ENCODE measurements at regions not wholly inside any gene's neighbourhood (a gene's known extent, or its start where the extent isn't known, plus 50 kb on each side); places are given as distances from the start of the nearest gene placed in this dataset.
A peak's percentile ranks its signal among the peaks of the same experiment; 100 is the strongest.

DNA sequence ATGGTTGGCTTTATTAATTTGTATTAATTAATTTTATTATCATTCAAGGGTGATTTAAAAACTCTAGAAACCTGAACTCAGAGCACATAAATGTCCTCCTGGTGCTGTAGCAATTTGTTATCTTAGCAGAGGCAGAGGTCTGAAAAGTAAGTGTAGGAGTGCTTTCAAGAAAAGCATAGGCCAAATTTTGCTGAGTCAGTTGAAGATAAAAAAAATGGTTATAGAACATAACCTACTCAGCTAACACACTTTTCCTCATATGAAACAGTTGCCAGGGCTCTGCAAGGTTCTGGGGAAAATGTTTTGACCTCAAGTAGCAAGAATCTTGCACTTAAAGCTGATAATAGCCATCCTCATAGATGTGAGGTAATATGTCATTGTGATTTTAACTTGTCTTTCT, 53.5 kb upstream of the CHODL start:
- no peak for DNase-seq

DNA sequence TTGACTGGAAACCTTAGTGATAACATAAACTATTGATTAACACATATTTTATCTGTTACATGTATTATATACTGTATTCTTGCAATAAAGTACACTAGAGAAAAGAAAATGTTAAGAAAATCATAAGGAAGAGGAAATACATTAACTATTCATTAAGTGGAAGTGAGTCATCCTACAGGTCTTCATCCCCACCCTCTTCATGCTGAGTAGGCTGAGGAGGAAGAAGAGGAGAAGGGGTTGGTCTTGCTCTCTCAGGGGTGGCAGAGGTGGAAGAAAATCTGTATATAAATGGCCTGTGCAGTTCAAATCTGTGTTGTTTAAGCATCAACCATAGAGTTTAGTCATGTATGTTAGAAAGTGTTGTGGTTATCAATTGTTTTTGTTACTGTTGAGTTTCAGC, 66.1 kb upstream of the CHODL start:
- DNase-seq = no peak

DNA sequence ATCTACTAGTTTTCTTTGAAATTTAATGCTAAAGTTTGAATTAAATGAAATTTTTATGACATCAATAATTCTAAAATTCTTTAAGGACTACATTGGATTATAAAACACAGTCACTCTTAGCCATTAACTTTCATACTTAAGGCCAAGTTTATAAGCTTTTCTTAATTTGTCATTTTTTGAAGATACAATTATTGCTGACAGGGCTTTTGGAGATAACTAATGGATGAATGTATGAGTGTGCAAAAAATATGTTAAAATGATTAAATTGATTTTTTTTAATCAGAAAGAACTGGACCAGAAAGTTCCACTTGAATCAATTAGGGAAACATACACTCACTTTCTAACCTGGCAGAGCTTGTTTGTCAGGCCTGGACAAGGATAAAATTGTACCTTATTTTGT, 70.3 kb upstream of the CHODL start:
- DNase-seq = no peak

DNA sequence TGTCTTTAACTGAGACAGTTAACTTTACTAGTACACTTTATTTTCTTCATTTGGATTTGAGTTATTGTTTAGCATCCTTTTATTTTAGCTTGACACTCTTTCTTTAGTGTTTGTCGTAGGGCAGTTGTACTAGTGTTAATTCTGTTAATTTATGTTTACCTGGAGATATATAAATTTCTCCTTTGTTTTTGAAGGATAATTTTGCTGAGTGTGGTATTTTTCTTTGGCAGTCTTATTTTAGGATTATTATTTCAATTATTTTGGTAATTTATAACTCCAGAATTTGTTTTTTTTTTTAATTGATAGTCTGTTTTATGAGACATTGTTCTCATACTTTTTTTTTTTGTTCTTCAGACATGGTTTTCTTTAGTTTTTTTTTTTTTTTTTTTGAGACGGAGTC, 73.8 kb upstream of the CHODL start:
- DNase-seq = no peak

DNA sequence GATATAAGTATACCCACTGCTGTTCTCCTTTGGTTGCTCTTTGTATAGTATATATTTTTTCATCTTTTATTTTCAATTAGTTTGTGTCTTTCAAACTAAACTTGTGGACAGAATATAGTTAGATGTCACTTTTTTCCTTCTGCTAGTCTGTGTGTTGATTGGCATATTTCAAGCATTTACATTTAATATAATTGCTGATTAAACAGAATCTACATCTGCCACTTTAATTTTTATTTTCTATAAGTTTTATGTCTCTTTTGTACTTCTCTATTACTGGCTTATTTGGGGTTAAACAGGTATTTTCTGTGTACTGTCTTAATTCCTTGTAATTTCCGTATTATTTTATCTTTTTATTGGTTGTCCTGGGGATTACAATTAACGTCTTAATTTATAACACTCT, 74.4 kb upstream of the CHODL start:
- no peak for DNase-seq

DNA sequence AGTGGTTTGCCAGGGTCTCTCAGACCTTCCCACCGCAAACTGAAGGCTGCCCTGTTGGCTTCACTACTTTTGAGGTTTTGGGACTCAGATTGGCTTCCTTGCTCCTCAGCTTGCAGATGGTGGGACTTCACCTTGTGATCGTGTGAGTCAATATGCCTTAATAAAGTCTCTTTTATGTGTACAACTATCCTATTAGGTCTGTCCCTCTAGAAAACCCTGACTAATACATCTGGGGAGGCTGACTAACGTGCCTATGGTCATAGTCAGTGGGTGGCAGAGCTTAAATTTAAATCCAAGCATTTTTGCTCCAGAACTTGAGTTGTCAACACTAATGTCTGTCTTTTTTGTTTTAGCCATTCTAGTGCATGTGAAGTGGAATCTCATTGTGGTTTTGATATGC, 76.5 kb upstream of the CHODL start:
- DNase-seq = no peak

DNA sequence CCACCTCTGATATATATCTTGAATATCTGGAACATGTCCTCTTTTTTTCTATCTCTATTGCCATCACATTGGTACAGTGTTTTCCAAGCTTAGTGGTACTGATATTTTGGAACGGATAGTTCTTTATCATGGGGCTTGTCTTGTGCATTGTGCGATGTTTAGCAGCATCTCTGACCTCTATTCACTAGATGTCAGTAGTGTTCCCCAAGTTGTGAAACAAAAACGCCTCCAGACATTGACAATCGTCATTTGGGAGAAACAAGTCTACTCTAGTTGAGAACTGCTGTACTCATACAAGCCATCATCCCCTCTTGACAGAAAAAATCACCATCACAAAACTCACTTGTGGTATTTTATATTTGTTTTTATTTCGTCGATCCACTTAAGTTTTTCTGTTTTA, 79.7 kb upstream of the CHODL start:
- DNase-seq = no peak

DNA sequence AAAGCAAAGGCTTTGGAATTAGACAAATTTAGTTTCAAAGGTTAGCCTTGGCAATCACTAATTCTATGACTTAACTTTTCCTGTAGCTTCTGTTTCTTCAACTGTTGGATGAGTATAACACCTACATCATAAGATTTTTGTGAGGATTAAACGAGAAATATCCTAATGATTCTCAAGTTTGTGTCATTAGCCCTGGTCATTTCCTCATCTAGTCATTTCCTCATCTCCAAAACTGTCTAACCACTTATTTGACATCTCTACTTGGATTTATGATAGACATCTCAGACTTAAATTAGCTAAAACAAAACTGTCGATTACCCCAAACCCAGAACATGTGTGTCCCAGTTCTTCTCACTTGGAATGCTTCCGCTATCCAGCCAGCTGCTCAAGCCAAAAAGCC, 80.2 kb upstream of the CHODL start:
- no peak for DNase-seq

DNA sequence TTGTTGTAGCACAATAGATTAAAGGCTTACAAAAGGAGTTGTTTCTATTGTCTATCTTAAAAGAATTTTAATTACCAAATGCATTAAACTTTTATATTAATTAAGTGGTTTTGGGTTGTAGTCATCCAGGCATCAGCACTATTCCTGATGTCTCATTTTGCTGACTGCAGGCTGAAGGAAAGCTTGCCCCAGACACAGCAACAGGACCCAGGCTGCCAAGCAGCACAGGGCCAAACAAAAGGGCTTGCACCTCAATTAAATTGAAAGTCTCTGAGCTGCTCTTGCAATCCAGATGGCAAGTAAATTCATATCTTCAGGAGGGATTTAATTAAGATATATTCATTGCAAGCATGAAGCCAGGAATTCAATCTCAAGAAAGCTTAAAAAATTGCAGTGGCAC, 80.7 kb upstream of the CHODL start:
- DNase-seq = no peak

DNA sequence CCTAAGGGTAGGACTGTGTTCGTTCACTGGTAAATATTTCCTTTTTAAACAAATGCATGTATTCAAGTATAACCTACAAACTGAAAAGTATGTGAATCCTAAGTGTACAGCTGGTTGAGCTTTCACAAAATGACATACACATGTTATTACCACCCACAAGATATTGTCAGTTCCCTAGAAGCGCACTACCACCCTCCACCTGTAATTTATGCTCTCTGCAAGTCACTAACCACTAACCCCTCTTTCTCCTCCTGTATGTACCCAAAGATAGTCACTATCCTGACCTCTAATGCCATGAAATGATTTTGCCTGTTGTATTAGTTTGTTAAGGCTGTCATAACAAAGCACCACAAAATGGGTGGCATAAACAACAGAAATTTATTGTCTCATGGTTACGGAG, 82.8 kb upstream of the CHODL start:
- DNase-seq = peak; percentile 2

DNA sequence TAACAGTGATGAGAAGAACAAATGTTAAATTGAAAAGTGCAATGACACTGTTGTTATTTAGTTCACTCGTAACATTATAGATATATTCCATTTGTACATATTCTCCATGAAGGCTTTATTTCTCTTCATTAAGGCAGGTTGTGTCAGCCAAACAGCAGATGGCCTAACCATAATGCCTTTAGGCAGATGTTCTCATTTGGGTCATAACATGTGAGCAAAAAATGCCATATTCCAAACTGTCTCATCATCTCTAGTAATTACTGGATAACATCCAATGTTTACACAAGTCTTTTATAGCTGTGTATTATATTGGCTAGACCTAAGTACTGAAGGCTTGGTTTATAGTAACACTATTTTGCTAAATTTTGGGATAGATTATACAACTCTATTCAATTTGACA, 87.2 kb upstream of the CHODL start:
- DNase-seq = peak; percentile 61

DNA sequence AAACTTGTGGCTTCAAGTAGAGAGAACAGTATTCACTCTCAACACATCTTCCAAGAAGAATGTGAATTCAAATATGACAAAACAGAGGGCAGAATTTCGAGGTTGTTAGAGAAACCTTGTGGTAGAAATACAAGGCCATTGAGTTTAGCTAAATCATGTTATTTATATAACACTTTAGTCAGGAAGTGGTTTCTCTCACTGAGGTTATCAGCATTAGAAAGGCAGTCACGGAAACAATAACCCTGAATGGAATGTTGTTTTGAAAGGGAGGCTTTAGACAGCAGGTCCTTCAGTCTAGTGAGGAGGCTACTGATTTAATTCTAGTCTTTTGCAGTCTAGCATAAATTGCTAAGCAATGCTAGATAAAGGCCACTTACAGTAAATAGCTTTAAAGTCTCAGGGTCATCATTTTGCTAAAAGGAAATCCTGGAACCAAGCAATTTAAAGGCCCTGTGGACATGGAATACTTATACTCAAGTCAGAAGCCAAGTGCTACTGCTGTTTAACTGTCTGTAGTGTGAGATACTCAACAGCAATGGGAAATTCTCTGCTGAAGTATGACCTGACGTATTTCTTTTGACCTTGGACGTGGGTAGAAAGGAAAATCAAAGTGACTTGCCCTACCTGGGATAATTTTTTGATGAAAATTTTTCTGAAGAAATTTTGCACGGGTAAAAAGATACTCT, 89.0 kb upstream of the CHODL start:
- no peak for DNase-seq

DNA sequence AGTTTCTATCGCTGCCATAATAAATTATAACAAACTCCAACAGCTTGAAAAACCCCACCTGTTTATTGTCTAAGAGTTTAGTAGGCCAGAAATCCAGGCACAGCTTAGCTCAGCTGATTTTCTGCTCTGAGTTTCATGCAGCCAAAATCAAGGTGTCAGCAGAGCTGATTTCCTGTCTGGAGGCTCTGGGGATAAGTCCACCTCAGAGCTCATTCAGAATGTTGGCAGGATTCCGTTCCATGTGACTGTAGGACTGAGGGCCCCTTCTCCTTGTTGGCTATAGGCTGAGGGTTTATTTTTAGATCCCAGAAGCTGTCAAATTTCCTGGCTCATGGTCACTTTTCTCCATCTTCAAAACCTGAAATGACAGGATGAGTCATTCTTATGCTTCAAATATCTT, 91.6 kb upstream of the CHODL start:
- no peak for DNase-seq

DNA sequence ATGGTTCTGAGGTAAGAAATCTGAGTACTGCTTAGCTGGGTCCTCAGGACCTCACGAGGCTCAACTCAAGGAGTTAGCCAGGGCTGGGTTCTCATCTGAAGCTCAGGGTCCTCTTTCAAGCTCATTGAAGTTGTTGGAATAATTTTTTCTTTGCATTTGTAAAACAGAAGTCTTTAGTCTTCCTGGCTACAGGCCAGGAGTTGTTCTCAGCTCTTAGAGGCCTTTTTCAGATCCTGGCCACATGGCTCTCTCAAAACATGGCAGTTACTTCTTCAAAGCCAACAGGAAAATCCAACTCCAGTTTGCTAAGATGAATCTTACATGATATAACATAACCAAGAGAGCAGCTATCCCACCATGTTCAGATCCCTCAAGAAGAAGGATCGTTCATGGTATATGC, 92.3 kb upstream of the CHODL start:
- no peak for DNase-seq

DNA sequence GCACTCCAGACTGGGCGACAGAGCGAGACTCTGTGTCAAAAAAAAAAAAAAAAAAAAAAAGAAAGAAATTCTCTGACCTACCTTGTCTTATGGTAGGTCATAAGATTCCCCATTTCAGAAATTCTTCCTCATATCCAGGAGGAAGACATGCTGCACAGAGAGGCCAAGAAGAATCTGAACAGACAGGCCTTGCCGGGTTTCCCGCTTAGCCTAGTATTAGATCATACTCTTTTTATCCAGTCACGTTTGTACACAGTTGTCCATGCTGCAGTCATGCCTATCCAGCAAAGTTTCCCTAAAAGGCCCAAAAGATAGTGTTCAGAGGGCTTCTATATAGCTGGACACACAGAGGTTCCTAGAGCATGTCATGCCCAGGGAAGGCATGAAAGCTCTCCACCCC, 93.6 kb upstream of the CHODL start:
- DNase-seq = no peak

DNA sequence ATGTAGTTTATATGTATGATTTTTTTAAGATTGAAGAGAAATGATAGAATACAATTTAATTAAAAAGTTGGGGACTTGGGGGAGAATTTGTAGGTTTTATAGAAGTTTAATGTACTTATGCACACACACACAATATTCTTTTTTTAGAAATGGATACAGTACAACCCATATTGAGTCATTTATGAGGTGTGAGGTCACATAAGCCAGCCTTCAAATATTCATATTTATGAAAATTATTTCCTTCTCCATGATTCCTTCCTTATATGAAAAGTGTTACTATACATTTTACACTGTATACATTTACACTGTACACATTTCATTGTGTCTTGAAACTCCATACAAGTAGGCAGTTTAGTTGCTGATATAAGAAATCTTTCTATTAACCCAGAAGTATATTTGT, 96.2 kb upstream of the CHODL start:
- DNase-seq = no peak

DNA sequence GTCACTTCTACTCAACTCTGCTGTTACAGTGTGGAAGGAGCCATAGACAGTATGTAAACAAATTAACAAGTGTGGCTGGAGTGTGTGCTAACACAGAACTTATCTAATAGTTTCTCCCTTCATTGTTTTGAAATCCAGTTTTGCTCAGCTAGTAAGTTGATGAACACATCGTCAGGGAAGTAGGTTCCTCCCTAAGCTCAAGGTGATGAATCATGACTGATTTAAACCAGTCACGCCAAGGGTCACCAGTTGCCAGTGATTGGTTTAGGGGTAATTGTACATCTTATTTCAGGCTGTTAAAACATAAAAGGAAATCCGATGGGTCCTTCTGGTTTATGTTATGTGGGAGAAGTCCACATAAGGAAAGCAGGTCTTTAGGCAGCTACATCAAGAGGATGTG, 97.0 kb upstream of the CHODL start:
- no peak for DNase-seq

DNA sequence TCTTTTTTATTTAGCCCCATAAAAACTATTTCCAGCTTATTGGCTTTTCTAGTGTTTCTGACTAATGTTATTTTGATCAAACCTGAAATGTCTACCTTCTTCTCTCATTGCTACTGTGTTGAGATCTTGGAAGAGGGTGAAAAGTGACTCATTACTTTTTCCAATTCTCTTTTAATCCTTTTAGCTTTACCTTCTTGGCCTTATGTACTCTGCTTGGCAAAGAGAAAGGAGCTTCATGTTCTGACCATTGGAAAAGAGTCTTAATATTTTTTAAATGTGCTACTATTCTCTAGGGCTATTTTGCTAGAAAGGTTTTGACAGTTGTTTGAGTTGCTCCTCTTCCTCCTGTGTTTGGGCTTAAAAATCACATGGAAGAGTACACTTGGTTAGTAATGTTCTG, 97.8 kb upstream of the CHODL start:
- no peak for DNase-seq

DNA sequence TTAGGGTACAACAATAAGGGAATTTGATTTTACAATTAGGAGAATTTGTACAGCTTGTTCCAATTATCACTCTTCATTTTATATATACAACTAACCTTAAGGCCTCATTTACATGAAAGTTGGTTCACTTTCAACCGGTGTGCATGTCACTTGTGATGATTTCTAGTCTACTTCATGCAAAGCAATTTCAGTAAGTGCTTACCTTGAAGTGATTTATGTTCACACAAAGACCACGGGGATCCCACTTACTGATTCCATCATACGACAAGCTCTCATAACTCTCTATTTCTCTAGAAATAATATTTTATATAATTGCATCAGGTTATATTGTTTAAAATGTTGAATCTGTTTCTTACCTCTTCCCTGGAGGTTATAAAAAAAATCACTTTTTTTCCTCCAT, 100.3 kb upstream of the CHODL start:
- DNase-seq = no peak

DNA sequence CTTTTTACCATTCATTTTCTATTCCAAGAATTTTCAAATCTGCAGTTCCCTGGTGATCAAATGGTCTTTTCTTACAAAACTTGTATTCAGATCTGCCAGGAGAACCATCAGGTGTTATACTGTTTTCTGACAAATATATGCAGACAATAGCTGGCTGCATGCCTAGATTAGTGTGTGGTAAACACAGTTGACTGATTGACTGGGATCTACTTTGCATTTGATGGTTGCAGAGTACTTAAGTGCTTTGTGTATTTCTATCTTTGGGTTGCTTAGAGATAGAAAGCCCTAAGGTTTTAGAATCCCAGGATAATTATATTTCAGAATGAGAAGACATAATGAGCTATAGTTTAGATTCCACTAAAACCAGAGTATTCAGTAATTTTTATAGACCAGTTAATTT, 102.0 kb upstream of the CHODL start:
- DNase-seq = peak; percentile 84

DNA sequence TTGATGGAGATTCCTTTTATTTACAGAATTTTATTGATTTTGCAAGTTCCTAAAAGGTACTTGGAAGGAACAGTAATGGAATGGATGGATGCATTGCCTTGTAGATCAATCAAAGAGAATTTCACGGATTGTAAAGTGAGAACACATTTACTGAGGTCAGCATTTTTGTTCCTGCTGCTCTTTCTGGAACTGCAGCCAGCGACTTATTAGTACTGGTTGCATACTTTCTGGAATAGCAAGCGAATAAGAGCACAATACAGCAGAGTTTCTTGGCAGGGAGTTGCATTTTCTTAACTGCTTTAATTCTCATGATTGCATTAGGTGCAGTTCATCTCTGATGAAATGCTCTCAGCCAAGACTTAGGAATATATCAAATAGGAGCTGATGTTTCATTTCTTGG, 106.1 kb upstream of the CHODL start:
- DNase-seq = no peak

DNA sequence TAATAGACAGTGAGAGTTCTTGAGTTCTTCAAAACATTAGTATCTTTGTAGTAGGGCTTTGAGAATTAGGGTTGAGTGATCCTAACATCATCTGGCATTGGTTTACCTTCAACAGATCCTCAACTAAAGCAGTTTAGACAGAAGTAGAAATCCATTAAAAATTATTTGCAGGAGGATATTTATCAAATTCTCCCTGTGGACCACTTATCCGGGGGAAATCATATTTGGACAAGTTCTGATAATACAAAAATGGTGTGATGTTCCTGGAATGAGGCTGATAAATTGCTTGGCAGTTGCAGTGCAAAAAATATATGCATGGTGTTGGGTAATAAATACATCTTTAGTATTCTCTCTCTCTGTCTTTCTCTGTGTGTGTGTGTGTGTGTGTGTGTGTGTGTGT, 115.1 kb upstream of the CHODL start:
- no peak for DNase-seq

DNA sequence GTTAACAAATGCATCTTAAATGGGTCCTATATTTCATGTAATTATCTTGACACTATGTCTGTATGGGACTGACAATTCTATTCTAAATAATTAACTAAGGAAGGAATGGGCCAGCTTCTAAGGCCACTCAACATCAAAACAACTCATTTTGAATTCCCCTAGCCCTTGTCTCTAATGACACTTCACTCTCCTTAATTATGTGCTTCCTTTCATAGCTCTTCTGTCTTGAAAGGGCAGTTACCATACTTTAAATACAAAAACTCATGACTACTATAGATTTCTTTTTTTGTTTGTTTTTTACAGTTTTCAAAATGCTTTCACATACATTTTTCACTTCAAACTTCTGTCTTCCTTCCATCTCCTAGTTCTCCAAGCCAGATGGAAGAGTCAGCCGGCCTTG, 126.1 kb upstream of the CHODL start:
- no peak for DNase-seq

DNA sequence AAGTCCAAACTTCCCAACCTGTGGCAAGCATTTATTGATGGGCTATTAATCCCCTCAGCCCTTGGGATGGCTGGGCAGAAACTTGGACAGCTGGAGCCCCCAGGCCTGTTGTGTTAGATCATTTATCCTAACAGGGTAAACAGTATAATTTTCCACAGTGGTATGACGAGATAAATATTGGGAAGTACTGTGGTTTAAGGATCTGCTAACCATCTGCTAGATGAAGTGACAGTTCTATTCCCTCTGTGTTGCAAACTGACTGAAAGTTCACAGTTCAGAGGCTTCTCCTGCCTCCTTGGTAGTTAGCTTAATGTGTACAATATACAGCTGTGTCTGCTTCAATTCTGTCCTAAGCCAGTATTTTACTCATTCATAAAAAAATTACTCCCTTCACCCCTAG, 127.5 kb upstream of the CHODL start:
- DNase-seq = no peak

DNA sequence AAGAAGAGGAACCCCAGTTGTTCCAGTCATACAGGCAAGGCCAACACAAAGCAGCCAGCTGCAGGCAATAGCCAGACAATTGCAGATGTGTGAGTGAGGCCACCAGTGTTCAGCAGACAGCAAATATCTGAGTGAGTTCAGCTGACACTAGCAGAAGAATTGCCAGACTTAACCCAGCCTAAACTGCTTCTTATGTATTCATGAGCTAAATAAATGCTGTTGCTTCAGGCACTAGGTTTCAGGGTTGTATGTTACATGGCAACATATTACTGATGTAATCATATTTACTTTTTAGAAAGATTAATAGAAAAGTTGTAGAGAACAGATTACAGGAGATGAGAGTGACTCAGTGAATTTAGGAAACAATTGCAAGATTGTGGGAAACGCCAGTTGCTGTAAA, 129.8 kb upstream of the CHODL start:
- no peak for DNase-seq

DNA sequence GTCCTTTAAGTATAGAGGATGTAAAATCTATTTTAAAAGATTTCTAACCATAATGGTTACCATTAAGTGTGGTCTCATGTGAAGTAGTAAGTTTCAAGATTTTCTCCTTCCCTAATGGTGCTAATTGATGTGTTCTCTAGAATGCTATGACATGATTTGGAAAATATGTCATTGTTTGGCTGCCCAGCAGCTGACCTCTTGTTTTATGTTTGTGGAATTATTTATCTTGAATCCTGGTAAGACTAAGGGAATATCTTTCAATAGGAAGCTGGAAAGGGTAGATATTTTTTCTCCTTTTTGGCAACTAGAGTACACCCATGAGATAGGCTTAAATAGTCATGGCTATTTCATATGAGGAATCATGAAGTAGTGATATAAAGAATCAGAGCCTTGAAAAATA, 139.8 kb upstream of the CHODL start:
- DNase-seq = no peak

All from COR-L47 (cell line).